LNCaP clone FGC (cell line): ENCODE measurements at regions not wholly inside any gene's neighbourhood (a gene's known extent, or its start where the extent isn't known, plus 50 kb on each side); places are given as distances from the start of the nearest gene placed in this dataset.
A peak's percentile ranks its signal among the peaks of the same experiment; 100 is the strongest.

Experiments
- DNase-seq: peaks from one replicate; pipeline ENCODE4 v3.0.0-alpha.2; 2011; ENCODE audit warnings: low read depth
- H3K4me3 ChIP-seq: 2 replicates; pipeline ENCODE4 v1.5.1; 2011; ENCODE audit warnings: mild to moderate bottlenecking, low read depth, low read length, control low read depth
- TF ChIP-seq, protein P1 (sequence below): IDR thresholded peaks from 2 replicates; pipeline ENCODE4 v1.5.1; 2012; ENCODE audit warnings: mild to moderate bottlenecking; ENCODE audit not compliant: control insufficient read depth, insufficient read depth; ENCODE audit errors: extremely low read depth

DNA sequence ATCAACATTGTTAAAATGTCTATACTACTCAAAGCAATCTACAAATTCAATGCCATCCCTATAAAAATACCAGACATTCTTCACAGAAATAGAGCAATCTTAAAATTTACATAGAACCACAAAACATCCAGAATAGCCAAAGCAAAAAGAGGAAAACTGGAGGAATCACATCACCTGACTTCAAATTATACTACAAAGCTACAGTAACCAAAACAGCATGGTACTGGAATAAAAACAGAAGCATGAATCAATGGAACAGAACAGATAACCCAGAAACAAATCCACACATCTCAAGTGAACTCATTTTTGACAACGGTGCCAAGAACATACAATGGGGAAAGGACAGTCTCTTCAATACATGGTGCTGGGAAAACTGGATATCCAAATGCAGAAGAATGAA is 87.3 kb upstream of the EGFR start:
- no peak for DNase-seq
- no peak overlapping the region for H3K4me3 ChIP-seq
- TF ChIP-seq, protein P1, sequence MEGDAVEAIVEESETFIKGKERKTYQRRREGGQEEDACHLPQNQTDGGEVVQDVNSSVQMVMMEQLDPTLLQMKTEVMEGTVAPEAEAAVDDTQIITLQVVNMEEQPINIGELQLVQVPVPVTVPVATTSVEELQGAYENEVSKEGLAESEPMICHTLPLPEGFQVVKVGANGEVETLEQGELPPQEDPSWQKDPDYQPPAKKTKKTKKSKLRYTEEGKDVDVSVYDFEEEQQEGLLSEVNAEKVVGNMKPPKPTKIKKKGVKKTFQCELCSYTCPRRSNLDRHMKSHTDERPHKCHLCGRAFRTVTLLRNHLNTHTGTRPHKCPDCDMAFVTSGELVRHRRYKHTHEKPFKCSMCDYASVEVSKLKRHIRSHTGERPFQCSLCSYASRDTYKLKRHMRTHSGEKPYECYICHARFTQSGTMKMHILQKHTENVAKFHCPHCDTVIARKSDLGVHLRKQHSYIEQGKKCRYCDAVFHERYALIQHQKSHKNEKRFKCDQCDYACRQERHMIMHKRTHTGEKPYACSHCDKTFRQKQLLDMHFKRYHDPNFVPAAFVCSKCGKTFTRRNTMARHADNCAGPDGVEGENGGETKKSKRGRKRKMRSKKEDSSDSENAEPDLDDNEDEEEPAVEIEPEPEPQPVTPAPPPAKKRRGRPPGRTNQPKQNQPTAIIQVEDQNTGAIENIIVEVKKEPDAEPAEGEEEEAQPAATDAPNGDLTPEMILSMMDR, result no peak

GRCh38 chr7:54932818-54933543 is 85.8 kb upstream of the EGFR start:
- TF ChIP-seq, protein P1, result no peak
- H3K4me3 ChIP-seq, result peak overlapping the region; percentile 28
- DNase-seq, result no peak

DNA sequence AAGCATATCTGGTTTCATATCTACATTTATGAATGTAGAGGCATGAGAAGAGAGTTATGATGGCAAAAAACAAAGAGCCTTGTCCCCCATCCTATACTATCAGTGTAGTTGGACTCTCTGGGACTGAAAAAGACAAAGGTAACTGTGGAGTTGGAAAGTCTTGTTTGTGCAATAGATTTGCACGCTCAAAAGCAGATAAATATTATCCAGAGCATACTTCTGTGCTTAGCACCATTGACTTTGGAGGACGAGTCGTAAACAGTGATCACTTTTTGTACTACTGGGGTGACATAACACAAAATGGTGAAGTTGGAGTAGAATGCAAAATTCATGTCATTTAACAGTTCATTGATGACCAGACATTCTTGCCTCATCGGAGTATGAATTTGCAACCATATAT is 85.2 kb upstream of the EGFR start:
- DNase-seq, result no peak
- TF ChIP-seq, protein P1, result no peak
- peak overlapping the region; percentile 28; the same call in 1 of the 2 replicates for H3K4me3 ChIP-seq

DNA sequence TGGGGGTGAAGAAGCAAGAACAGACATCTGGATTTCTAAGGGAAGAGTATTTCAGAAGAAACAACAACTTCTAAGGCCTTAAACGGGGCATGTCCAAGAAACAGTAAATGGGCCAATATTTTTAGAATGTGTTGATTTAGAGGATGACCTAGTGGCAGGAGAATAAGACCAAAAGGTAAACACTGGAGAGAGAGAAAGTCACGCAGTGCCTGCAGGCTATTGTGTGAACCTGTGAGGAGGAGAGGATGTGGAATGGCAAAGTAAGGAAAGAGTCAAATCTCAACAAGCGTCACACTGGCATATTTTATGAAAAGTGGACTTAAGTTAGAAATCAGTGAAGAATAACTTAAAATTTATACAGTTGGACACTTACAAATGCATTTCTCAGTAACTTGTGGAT is 78.1 kb upstream of the EGFR start:
- TF ChIP-seq, protein P1, result no peak
- DNase-seq, result no peak
- no peak overlapping the region for H3K4me3 ChIP-seq

GRCh38 chr7:54944179-54944578 is 74.6 kb upstream of the EGFR start:
- DNase-seq, result peak; percentile 38
- TF ChIP-seq, protein P1, result no peak
- H3K4me3 ChIP-seq, result no peak overlapping the region

GRCh38 chr7:54946271-54946670 is 72.5 kb upstream of the EGFR start:
- H3K4me3 ChIP-seq, result no peak overlapping the region
- no peak for DNase-seq
- TF ChIP-seq, protein P1, result no peak

GRCh38 chr7:54946764-54947163 is 72.1 kb upstream of the EGFR start:
- TF ChIP-seq, protein P1, result no peak
- no peak overlapping the region for H3K4me3 ChIP-seq
- DNase-seq, result no peak
